GM18520 (cell line): ENCODE measurements at regions not wholly inside any gene's neighbourhood (a gene's known extent, or its start where the extent isn't known, plus 50 kb on each side); places are given as distances from the start of the nearest gene placed in this dataset.

ENCODE experiments used
- ATAC-seq: cut with Tn5 transposase; IDR thresholded peaks from one replicate; pipeline ENCODE4 v1.9.1; 2021; ENCODE audit not compliant: unreplicated experiment

GRCh38 chr16:51924744-51925143, 622.2 kb downstream of the TOX3 start:
- no peak for ATAC-seq

DNA sequence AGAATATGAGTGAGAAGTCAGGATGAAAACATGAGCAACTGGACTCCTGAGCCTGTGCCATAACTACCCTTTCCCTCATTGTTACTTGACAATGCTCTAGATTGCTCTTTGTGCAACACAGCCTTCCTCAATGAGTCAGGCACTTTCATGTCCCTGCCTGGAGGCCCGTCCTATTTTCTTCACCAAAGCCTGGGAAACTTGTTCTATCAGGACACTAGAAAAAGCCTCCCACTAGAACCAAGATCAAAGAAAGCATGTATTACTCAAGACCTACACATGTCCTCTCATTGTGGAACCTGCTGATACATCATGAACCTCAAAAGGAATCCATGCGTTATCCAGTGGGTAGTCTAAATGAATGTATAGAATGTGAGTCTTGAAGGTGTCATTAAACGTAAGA, 624.5 kb downstream of the TOX3 start:
- ATAC-seq = no peak

DNA sequence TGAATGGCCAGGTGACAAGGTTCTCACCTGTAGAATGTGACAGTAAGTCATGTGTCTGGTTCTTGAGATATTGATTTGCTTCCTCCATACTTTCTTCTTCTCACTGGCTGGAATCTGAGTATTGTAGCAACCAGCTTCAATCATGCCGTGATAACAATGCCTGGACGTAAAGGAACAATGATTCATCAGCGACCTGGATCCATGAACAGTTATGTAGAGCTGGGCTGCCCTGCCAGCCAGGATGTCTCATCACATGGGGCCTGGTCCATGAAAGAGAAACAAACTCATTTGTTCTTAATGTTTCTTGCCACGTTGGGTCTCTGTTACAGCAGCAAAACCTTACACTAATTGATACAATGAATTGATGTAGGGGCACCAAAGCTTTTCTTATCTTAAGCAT, 627.2 kb downstream of the TOX3 start:
- ATAC-seq = no peak

- no peak for ATAC-seq
Measured at GRCh38 chr16:51916814-51917213, 630.1 kb downstream of the TOX3 start.

GRCh38 chr16:51916231-51916630, 630.7 kb downstream of the TOX3 start:
- ATAC-seq = no peak

GRCh38 chr16:51907680-51908079, 639.3 kb downstream of the TOX3 start:
- ATAC-seq = no peak

GRCh38 chr16:51900221-51900780, 646.6 kb downstream of the TOX3 start:
- no peak for ATAC-seq

DNA sequence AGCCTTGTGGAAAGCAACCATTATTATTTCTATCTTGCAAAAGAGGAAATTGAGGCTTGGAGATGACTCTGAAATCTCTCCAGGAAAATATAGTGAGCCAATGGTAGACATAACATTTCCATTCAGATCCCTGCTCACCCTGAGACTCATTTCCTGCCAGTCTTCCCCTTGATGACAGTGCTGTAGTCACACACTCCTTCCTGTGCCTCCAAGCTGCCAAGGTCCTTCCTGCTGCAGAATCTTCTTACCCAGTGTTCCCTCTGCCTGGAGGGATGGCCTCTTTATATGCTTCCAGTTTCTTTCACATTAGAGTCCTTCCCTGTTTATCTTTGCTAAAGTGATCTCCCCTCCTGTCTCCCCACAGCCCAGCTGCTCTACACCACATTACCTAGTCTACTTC, 648.1 kb downstream of the TOX3 start:
- no peak for ATAC-seq

GRCh38 chr16:51896013-51896412, 650.9 kb downstream of the TOX3 start:
- ATAC-seq = no peak

DNA sequence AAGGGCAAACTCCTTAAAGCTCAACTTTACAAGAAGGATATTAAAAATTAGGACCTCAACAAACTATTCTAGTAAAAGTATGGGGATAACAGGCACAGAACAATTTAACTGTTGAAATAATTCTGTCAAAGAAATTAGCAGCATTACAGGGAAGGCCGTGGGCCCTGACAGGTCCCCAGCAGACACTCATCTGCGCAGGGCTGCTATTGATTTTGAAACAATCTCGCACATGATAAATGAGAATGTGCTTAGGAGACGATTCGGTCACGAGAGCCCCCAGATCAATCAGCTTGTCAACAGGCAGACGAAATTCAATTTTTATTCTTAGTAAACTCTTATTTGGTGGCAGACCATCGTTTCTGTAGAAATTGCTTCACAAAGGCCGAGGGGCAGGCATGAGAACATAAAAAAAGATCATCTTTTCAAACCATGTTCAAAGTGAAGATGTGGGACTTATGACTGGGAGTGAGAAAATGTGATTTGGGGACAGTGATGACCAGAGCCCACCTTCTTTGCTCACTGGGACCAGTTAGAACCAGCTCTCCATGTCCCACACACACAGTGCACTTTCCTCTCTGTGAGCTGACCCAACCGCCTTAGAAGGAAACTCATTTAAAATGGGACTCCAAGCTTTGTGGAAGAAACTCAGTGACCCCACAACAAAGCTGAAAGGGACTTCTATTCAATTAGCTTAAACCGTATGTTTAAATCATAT, 654.5 kb downstream of the TOX3 start:
- ATAC-seq = no peak

DNA sequence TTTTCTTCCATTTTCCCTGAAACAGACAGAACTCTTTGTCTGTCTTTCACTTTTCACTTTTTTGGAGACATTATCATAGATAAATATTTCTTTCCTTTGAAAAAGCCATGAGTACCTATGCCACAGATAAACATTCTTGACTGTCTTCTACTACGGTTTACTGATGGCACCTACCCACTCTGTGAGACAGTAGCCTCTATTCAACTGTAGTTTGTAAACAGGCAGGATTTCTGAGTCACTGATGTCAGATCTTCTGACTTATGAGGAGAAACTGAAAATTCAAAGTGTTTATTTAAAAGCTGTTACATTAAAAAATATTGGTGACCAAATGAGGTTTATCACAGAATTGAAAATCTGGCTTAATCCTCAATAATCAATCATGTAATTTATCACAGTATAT, 658.4 kb downstream of the TOX3 start:
- no peak for ATAC-seq

DNA sequence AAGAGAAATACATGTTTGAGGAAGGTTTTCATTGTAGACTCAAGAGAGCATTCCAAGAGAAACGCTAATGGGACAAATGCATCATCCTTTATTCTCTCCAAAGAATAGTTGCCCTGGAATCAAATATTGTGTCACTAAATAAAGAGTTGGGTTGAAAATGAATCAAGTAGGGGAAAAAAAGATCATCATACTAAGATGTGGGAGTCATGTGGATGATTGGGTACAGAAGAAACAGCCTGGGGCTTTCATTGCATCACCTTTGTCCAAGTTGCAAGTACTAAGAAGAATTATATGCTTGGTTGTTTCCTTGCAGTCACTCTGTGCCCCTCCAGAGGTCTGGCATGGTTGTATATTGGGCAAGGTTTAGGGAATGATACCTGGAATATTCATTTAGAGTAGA, 658.9 kb downstream of the TOX3 start:
- no peak for ATAC-seq

DNA sequence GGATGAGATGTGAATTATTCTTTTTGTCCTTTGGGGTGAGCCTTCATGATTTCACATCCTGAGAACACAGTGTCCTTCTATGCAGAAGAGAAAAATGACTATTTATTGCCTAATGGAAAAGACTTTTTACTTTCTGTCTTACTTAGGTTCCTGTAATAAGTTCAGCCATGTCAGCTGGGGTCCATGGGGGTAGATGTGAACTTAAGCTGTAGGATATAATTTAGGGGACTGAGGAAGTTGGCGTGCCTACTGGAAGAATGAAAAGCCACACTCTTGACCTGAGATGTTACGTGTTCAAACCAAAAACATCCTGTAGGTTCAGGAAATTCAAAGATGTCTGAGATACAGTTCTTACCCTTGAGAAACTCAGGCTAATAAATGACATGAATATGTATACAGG, 660.5 kb downstream of the TOX3 start:
- no peak for ATAC-seq

DNA sequence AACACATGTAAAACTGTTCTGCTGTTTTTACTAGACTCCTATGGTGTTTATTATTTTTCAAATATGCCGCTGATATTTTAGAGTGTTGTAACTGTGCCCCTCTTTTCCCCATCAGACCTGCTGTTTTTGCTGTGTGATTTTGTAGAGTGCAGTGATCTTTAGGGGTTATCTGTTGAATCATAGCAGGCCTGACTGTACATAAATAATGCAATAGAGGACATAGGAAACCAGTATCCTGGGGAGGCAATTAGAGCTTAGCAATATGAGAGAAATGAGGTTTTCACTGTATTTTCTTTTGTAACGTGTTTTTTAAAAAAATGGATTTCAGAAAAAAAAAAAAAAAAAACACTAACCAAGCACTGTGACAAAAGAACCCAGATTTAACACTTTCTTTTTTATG, 662.2 kb downstream of the TOX3 start:
- ATAC-seq = no peak

GRCh38 chr16:51881731-51882130, 665.2 kb downstream of the TOX3 start:
- no peak for ATAC-seq

- ATAC-seq = no peak
Measured at GRCh38 chr16:51880776-51881175, 666.2 kb downstream of the TOX3 start.

DNA sequence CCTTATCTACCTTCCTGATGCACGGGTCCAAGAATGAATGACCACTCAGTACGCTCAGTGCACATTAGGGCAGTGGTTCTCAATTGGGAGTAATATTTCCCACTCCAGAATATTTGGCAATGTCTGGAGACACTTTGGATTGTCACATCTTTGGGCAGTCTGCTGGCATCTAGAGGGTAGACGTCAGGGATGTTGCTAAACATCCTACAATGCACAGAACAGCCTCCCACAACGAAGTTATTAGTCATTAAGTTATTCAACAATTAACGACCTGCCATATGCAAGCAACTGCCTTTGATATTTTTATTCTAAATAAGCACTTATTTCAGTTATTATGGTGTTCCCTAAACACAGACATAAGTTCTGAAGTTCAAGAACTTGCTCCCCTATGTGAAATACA, 669.3 kb downstream of the TOX3 start:
- ATAC-seq = no peak

DNA sequence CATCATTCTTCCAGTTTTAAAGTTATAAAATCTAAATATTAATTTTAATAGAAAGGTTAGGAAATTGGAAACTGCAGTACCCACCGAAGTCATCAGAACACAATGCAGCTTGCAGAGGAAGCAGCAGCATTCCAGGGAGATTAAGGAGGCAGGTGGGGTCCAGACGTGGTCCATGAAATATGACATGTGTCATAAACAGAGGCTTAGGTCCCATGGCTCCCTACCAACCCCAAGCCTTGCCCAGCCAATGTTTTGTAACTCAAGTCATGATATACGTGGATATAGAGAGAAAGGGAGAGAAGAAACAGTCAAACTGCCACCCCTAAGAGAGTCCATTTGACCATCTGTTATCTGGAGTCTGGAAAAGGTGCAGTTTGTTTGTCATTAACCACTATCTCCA, 670.0 kb downstream of the TOX3 start:
- ATAC-seq = no peak

DNA sequence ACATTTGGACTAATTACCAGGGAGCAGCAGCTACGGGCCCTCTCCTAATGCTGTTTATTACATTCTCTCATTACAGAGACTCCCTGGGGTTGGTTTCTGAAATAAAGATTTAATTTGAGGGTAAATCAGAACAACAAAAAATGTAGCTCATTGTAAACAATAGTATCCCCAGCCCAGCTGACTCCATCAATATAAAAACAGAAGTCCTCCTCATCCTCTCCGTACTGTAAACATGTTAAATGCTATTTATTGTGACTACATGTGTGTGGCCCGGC, 670.4 kb downstream of the TOX3 start:
- ATAC-seq = no peak

DNA sequence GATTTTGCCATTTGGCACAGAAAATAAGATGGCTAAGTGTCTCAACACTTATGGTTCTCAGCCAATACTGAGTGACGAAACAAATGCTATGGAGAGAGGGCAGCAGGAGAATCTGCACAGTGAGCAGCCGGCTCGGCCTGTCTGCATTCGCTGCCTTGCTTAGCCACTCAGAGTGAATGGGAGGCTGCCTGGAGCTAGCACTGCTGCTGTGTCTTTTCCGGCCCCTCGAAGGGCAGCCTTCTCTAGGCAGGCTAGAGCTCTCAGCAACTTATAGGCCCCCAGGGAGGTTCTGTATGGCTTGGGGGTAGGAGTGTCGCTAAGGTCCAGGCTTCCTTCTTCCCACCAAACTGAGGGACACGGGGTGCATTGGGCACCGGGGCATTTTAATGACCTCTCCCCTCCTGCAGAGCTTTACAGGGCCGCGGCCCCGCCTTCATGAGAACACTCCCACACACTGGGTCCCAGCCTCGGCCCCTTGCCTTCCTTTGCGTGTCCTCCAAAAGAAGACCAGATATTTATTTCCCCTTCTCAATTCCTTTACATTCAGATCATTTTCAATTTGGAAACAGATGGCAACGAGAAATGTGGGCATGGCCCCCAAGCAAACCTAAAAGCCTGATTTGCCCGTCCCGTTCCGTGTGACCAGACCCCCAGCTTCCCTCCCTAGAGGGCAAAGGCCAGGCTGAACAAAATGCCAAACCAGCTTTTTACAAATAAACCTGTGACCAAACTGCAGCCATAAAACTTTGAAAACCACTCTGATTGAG, 670.9 kb downstream of the TOX3 start:
- no peak for ATAC-seq

DNA sequence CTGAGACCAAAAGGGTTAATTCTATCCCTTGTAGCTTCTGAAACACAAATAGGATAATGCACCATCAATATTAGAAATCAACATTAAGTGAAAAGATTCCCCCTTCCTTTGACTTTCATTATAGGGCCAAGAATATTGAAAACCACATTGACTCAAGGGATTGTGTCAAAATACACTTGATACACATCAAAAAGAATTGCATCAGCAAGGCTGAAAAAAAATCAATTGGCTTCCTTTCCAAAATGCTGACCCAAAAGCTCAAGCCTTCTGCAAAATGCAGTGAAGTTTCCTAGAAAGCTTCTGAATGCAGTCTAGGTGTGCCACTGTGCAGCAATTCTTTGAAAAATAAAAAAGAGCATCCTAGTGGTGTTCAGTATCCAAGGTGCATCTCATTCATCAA, 674.4 kb downstream of the TOX3 start:
- no peak for ATAC-seq

GRCh38 chr16:51870296-51870854, 676.6 kb downstream of the TOX3 start:
- ATAC-seq = no peak
